HepG2 (cell line): ENCODE measurements at regions not wholly inside any gene's neighbourhood (a gene's known extent, or its start where the extent isn't known, plus 50 kb on each side); places are given as distances from the start of the nearest gene placed in this dataset.

Source experiments
- ADNP ChIP-seq: sonication (generic); formaldehyde crosslinking; IDR thresholded peaks from 2 replicates; pipeline ENCODE4 v1.4.0; 2020; ENCODE audit warnings: missing genetic modification reagents
- CHD2 ChIP-seq: IDR thresholded peaks from 2 replicates; pipeline ENCODE4 v1.6.1; 2011; ENCODE audit warnings: low read depth, low read length, improper control_type of control experiment
- CREB1 ChIP-seq, 2 experiments: fragments of 450-650 bp in 1 of 2; IDR thresholded peaks; 2 replicates each; pipeline ENCODE4 v1.6.1; 2016 to 2017; ENCODE audit warnings: control low read depth in 1 of 2, mild to moderate bottlenecking in 1 of 2, missing compliant biosample characterization in 1 of 2, missing genetic modification characterization in 1 of 2
- DPF2 ChIP-seq: sonication (generic); formaldehyde crosslinking; IDR thresholded peaks from 2 replicates; pipeline ENCODE4 v1.4.0; 2020; ENCODE audit warnings: mild to moderate bottlenecking, low read depth, missing genetic modification reagents, borderline replicate concordance
- ZNF747 ChIP-seq: sonication (generic); formaldehyde crosslinking; IDR thresholded peaks from 2 replicates; pipeline ENCODE4 v1.8.1; 2023; ENCODE audit warnings: missing genetic modification reagents, mild to moderate bottlenecking, borderline replicate concordance

- TF ChIP-seq ZNF747 (CRISPR knock-in tag) (no peak), CHD2 (no peak), ADNP (CRISPR knock-in tag) (no peak), CREB1 (IDR thresholded peaks at IDR 0.05) (no peak), CREB1 (CRISPR knock-in tag; IDR thresholded peaks at IDR 0.05) (no peak), DPF2 (no peak)
Measured at GRCh38 chr1:87712261-87713010, 383.8 kb downstream of the LMO4 start.
